ENCODE measurements at regions not wholly inside any gene's neighbourhood (a gene's known extent, or its start where the extent isn't known, plus 50 kb on each side); places are given as distances from the start of the nearest gene placed in this dataset.

DNA sequence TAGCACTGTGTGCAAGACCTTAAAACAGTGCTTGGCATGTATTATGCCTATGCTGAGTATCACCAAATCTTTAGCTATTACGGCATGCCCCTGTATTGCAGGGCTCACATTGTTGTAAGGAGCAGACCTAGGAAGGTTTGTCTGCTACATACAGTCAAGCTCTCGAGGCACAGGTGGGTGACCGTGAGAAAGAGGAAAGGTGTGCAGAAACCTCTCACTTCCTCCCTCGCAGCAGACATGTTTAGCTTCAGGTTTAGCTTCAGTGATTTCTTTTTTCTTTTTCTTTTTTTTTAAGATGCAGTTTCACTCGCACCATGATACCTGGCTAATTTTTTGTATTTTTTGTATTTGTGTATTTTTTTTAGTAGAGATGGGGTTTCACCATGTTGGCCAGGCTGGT is 275.8 kb upstream of the RIOK2 start:
- TF ChIP-seq JUND (IDR thresholded peaks at IDR 0.05; ENCODE audit: low read depth): no peak
- DNase-seq (ENCODE audit: low read depth in 1 of 2, low spot score in 1 of 2): no peak
- in situ Hi-C loops (cut with HindIII; ENCODE audit: low pct_unique_long_range_greater_than_20kb, low sequenced_read_pairs): no loop called here

- no peak for DNase-seq (ENCODE audit: low read depth in 1 of 2, low spot score in 1 of 2)
- no peak for TF ChIP-seq JUND (IDR thresholded peaks at IDR 0.05; ENCODE audit: low read depth)
- in situ Hi-C loops (cut with HindIII; ENCODE audit: low pct_unique_long_range_greater_than_20kb, low sequenced_read_pairs): no loop called here
These were observed 288.9 kb upstream of the RIOK2 start for GRCh38 chr5:97471951-97472350.

DNA sequence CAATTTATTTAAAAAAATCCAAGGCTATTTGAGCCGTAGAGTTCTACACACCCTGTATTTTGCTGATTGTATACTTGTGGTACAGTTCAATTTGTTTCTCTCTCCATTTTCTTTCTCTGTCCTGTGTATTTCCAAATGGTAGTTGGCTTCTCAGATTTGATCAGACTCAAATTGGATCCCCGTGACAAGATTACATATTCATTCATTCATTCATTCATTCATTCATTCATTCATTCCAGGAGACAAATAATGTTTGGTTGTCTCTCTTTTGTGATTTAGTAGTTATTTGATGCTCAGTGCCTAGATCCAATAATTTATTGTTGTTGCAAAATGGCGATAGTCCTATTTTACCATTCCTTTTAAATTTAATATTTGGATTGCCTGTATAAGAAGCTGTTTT is 292.8 kb upstream of the RIOK2 start:
- no peak for DNase-seq (ENCODE audit: low read depth in 1 of 2, low spot score in 1 of 2)
- TF ChIP-seq JUND (IDR thresholded peaks at IDR 0.05; ENCODE audit: low read depth): no peak
- in situ Hi-C loops (cut with HindIII; ENCODE audit: low pct_unique_long_range_greater_than_20kb, low sequenced_read_pairs): no loop called here

- no peak for TF ChIP-seq JUND (IDR thresholded peaks at IDR 0.05; ENCODE audit: low read depth)
- in situ Hi-C loops (cut with HindIII; ENCODE audit: low pct_unique_long_range_greater_than_20kb, low sequenced_read_pairs): no loop called here
- DNase-seq (ENCODE audit: low read depth in 1 of 2, low spot score in 1 of 2): no peak
These were observed 293.9 kb upstream of the RIOK2 start for GRCh38 chr5:97476852-97477534.

- no peak for TF ChIP-seq JUND (IDR thresholded peaks at IDR 0.05; ENCODE audit: low read depth)
- in situ Hi-C loops (cut with HindIII; ENCODE audit: low pct_unique_long_range_greater_than_20kb, low sequenced_read_pairs): no loop called here
- no peak for DNase-seq (ENCODE audit: low read depth in 1 of 2, low spot score in 1 of 2)
These were observed 295.4 kb upstream of the RIOK2 start for GRCh38 chr5:97478483-97478882.

DNA sequence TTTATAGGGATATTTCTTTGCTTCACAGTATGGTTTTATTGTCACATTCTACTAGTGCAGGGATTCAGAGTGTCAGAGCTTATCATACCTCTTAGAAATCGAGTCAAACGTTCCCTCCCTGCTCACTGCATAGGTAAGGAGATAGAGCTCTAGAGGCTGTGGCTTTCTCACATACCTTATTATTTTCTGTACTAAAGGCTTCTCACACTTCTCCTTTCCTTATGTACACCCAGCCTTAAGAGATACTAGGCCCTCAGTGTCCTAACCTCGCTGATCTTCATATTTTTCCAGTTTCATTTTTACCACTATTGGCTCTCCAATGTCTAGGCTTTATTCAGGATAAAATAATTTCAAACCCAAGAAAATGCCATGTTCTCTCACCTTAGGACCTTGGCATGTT is 297.3 kb upstream of the RIOK2 start:
- in situ Hi-C loops (cut with HindIII; ENCODE audit: low pct_unique_long_range_greater_than_20kb, low sequenced_read_pairs): no loop called here
- TF ChIP-seq JUND (IDR thresholded peaks at IDR 0.05; ENCODE audit: low read depth): no peak

GRCh38 chr5:97488126-97488668 is 305.1 kb upstream of the RIOK2 start:
- no peak for TF ChIP-seq JUND (IDR thresholded peaks at IDR 0.05; ENCODE audit: low read depth)
- in situ Hi-C loops (cut with HindIII; ENCODE audit: low pct_unique_long_range_greater_than_20kb, low sequenced_read_pairs): no loop called here
- DNase-seq (ENCODE audit: low read depth in 1 of 2, low spot score in 1 of 2): no peak

More for the DNA sequence above, 297.3 kb upstream of the RIOK2 start:
- DNase-seq (ENCODE audit: low read depth in 1 of 2, low spot score in 1 of 2): no peak

DNA sequence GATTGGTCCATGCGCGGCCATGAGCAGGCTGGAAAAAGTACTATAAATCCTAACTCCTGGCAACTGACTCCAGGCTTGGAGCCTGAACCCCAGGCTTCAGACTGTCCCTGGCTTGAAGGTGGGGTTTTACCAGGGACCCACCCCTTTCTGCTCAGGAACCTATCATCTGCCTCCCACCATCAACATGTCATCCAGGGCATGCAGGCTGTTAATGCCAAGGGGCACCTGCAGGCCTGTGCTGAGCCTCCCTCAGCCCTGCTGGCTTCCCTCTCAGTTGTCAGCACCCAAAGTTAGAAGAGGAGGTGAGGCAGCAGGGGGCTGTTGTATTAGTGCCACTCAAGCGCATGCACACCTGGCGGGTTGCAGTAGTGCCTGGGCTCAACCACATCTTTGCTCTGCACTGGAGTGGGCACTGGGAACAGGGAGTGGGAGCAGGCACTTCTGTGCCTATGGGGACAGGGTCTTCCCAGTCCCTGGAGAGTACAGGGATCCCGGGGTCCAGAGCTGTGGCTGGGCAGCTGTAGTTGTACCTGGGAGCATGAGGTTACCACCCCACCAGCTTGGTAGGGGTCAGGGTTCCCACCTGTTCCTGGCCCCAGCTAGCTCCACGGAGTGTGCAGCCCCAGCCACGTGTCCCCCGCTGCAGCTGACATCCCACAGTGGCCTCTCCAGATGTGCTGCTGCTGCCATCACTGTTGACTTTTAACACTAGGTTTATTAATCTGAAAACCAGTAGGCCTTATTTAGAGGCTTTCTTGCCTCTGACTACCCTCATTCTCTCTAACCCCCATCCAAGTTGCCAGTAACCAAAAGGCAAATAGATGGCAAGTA is 306.2 kb upstream of the RIOK2 start:
- no peak for DNase-seq (ENCODE audit: low read depth in 1 of 2, low spot score in 1 of 2)
- TF ChIP-seq JUND (IDR thresholded peaks at IDR 0.05; ENCODE audit: low read depth): no peak
- in situ Hi-C loops (cut with HindIII; ENCODE audit: low pct_unique_long_range_greater_than_20kb, low sequenced_read_pairs): no loop called here

- no peak for DNase-seq (ENCODE audit: low read depth in 1 of 2, low spot score in 1 of 2)
- in situ Hi-C loops (cut with HindIII; ENCODE audit: low pct_unique_long_range_greater_than_20kb, low sequenced_read_pairs): no loop called here
These were observed 311.4 kb upstream of the RIOK2 start for GRCh38 chr5:97494465-97494864.

GRCh38 chr5:97495301-97495700 is 312.3 kb upstream of the RIOK2 start:
- in situ Hi-C loops (cut with HindIII; ENCODE audit: low pct_unique_long_range_greater_than_20kb, low sequenced_read_pairs): no loop called here
- no peak for TF ChIP-seq JUND (IDR thresholded peaks at IDR 0.05; ENCODE audit: low read depth)
- DNase-seq (ENCODE audit: low read depth in 1 of 2, low spot score in 1 of 2): no peak

More at GRCh38 chr5:97494465-97494864, 311.4 kb upstream of the RIOK2 start:
- TF ChIP-seq JUND (IDR thresholded peaks at IDR 0.05; ENCODE audit: low read depth): no peak

DNA sequence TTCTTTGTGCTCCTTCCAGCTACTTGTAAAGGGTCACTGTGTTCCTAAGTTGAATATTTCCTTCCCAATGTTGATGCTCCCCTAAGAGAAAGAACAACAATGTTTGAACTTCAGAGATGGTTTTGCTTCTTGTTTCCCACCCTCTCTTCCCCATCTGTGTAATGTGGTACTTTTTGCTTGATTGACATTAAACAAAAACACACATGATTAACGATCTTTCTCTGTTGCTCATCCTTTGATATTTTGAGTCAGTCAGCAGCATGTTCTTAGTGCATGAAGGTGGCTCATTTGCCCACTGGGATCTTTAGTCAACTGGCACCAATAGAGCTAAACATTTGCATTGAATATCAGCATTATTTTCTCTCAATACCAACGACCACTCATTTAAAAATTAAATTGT is 313.0 kb upstream of the RIOK2 start:
- no peak for TF ChIP-seq JUND (IDR thresholded peaks at IDR 0.05; ENCODE audit: low read depth)
- no peak for DNase-seq (ENCODE audit: low read depth in 1 of 2, low spot score in 1 of 2)
- in situ Hi-C loops (cut with HindIII; ENCODE audit: low pct_unique_long_range_greater_than_20kb, low sequenced_read_pairs): no loop called here

GRCh38 chr5:97498657-97499056 is 315.6 kb upstream of the RIOK2 start:
- no peak for DNase-seq (ENCODE audit: low read depth in 1 of 2, low spot score in 1 of 2)
- in situ Hi-C loops (cut with HindIII; ENCODE audit: low pct_unique_long_range_greater_than_20kb, low sequenced_read_pairs): no loop called here
- no peak for TF ChIP-seq JUND (IDR thresholded peaks at IDR 0.05; ENCODE audit: low read depth)

GRCh38 chr5:97499605-97500004 is 316.6 kb upstream of the RIOK2 start:
- in situ Hi-C loops (cut with HindIII; ENCODE audit: low pct_unique_long_range_greater_than_20kb, low sequenced_read_pairs): no loop called here
- peak in 1 of 2 experiments; percentile 42 for DNase-seq (ENCODE audit: low read depth in 1 of 2, low spot score in 1 of 2)
- TF ChIP-seq JUND (IDR thresholded peaks at IDR 0.05; ENCODE audit: low read depth): no peak

Measured in T47D (cell line).